PC-9 (cell line): ENCODE measurements at regions not wholly inside any gene's neighbourhood (a gene's known extent, or its start where the extent isn't known, plus 50 kb on each side); places are given as distances from the start of the nearest gene placed in this dataset.

Experiments used
- CTCF ChIP-seq: fragments of 200-600 bp; sonication (generic); conservative IDR thresholded peaks from 2 replicates; pipeline ENCODE4 v1.6.1; 2017; ENCODE audit warnings: mixed run types, antibody characterized with exemption, mild to moderate bottlenecking, moderate library complexity
- EZH2 ChIP-seq: fragments of 200-600 bp; sonication (generic); IDR thresholded peaks from 2 replicates; pipeline ENCODE4 v1.8.0; 2017; ENCODE audit warnings: antibody characterized with exemption, low read depth

GRCh38 chr1:199335496-199335895 is 692.0 kb upstream of the NR5A2 start:
- TF ChIP-seq CTCF, result no peak
- no peak for TF ChIP-seq EZH2
